ENCODE measurements at regions not wholly inside any gene's neighbourhood (a gene's known extent, or its start where the extent isn't known, plus 50 kb on each side); places are given as distances from the start of the nearest gene placed in this dataset.

- TF ChIP-seq, protein P1, sequence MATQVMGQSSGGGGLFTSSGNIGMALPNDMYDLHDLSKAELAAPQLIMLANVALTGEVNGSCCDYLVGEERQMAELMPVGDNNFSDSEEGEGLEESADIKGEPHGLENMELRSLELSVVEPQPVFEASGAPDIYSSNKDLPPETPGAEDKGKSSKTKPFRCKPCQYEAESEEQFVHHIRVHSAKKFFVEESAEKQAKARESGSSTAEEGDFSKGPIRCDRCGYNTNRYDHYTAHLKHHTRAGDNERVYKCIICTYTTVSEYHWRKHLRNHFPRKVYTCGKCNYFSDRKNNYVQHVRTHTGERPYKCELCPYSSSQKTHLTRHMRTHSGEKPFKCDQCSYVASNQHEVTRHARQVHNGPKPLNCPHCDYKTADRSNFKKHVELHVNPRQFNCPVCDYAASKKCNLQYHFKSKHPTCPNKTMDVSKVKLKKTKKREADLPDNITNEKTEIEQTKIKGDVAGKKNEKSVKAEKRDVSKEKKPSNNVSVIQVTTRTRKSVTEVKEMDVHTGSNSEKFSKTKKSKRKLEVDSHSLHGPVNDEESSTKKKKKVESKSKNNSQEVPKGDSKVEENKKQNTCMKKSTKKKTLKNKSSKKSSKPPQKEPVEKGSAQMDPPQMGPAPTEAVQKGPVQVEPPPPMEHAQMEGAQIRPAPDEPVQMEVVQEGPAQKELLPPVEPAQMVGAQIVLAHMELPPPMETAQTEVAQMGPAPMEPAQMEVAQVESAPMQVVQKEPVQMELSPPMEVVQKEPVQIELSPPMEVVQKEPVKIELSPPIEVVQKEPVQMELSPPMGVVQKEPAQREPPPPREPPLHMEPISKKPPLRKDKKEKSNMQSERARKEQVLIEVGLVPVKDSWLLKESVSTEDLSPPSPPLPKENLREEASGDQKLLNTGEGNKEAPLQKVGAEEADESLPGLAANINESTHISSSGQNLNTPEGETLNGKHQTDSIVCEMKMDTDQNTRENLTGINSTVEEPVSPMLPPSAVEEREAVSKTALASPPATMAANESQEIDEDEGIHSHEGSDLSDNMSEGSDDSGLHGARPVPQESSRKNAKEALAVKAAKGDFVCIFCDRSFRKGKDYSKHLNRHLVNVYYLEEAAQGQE (IDR thresholded peaks at IDR 0.05; ENCODE audit: insufficient read depth in 1 of 2, low read depth in 2 of 2, low read length in 2 of 2) = no peak
- TF ChIP-seq FOXP2 (optimal IDR thresholded peaks at IDR 0.05; ENCODE audit: borderline replicate concordance, extremely low read depth, extremely low read length, insufficient read depth) (no peak), TAF1 (IDR thresholded peaks at IDR 0.05; ENCODE audit: borderline replicate concordance, insufficient read depth, low read length) (no peak), POLR2AphosphoS5 (IDR thresholded peaks at IDR 0.05; ENCODE audit: low read depth, low read length) (no peak), SIN3A (IDR thresholded peaks at IDR 0.05; ENCODE audit: borderline replicate concordance, insufficient read depth, low read length) (no peak)
Measured at GRCh38 chr15:26200427-26200826, 337.3 kb upstream of the ATP10A start.

- TF ChIP-seq FOXP2 (optimal IDR thresholded peaks at IDR 0.05; ENCODE audit: borderline replicate concordance, extremely low read depth, extremely low read length, insufficient read depth) (no peak), POLR2AphosphoS5 (IDR thresholded peaks at IDR 0.05; ENCODE audit: low read depth, low read length) (no peak), SIN3A (IDR thresholded peaks at IDR 0.05; ENCODE audit: borderline replicate concordance, insufficient read depth, low read length) (no peak), TAF1 (IDR thresholded peaks at IDR 0.05; ENCODE audit: borderline replicate concordance, insufficient read depth, low read length) (no peak)
- TF ChIP-seq, protein P1 (IDR thresholded peaks at IDR 0.05; ENCODE audit: insufficient read depth in 1 of 2, low read depth in 2 of 2, low read length in 2 of 2) = no peak
Measured at GRCh38 chr15:26197719-26198118, 334.6 kb upstream of the ATP10A start.

GRCh38 chr15:26197060-26197459 lies 333.9 kb upstream of the ATP10A start:
- TF ChIP-seq TAF1 (IDR thresholded peaks at IDR 0.05; ENCODE audit: borderline replicate concordance, insufficient read depth, low read length) (no peak), SIN3A (IDR thresholded peaks at IDR 0.05; ENCODE audit: borderline replicate concordance, insufficient read depth, low read length) (no peak), FOXP2 (optimal IDR thresholded peaks at IDR 0.05; ENCODE audit: borderline replicate concordance, extremely low read depth, extremely low read length, insufficient read depth) (no peak), POLR2AphosphoS5 (IDR thresholded peaks at IDR 0.05; ENCODE audit: low read depth, low read length) (no peak)
- TF ChIP-seq, protein P1 (IDR thresholded peaks at IDR 0.05; ENCODE audit: insufficient read depth in 1 of 2, low read depth in 2 of 2, low read length in 2 of 2) = no peak

GRCh38 chr15:26191193-26191592 lies 328.1 kb upstream of the ATP10A start:
- TF ChIP-seq TAF1 (IDR thresholded peaks at IDR 0.05; ENCODE audit: borderline replicate concordance, insufficient read depth, low read length) = no peak
- no peak for TF ChIP-seq SIN3A (IDR thresholded peaks at IDR 0.05; ENCODE audit: borderline replicate concordance, insufficient read depth, low read length)

GRCh38 chr15:26182441-26182840 lies 319.3 kb upstream of the ATP10A start:
- no peak for TF ChIP-seq SIN3A (IDR thresholded peaks at IDR 0.05; ENCODE audit: borderline replicate concordance, insufficient read depth, low read length)
- TF ChIP-seq, protein P1 (IDR thresholded peaks at IDR 0.05; ENCODE audit: insufficient read depth in 1 of 2, low read depth in 2 of 2, low read length in 2 of 2) = no peak
- no peak for TF ChIP-seq POLR2AphosphoS5 (IDR thresholded peaks at IDR 0.05; ENCODE audit: low read depth, low read length)
- no peak for TF ChIP-seq FOXP2 (optimal IDR thresholded peaks at IDR 0.05; ENCODE audit: borderline replicate concordance, extremely low read depth, extremely low read length, insufficient read depth)
